ENCODE measurements at regions not wholly inside any gene's neighbourhood (a gene's known extent, or its start where the extent isn't known, plus 50 kb on each side); places are given as distances from the start of the nearest gene placed in this dataset.
"Not testable (repeated sequence)": the region's sequence is repeated elsewhere in the genome, so short reads cannot be mapped to it uniquely, and the experiment has no call there.

- Histone ChIP-seq H3K36me3 (no peaks in the 10 kb centered on the region), H3K27me3 (ENCODE audit: low read depth) (no peaks in the 10 kb centered on the region), H3K27ac (replicated peaks) (no peak overlapping the region), H3K4me1 (no peaks in the 10 kb centered on the region), H3K4me3 (no peak overlapping the region), H3K9me3 (replicated peaks) (no peaks in the 10 kb centered on the region)
- TF ChIP-seq, protein P1, sequence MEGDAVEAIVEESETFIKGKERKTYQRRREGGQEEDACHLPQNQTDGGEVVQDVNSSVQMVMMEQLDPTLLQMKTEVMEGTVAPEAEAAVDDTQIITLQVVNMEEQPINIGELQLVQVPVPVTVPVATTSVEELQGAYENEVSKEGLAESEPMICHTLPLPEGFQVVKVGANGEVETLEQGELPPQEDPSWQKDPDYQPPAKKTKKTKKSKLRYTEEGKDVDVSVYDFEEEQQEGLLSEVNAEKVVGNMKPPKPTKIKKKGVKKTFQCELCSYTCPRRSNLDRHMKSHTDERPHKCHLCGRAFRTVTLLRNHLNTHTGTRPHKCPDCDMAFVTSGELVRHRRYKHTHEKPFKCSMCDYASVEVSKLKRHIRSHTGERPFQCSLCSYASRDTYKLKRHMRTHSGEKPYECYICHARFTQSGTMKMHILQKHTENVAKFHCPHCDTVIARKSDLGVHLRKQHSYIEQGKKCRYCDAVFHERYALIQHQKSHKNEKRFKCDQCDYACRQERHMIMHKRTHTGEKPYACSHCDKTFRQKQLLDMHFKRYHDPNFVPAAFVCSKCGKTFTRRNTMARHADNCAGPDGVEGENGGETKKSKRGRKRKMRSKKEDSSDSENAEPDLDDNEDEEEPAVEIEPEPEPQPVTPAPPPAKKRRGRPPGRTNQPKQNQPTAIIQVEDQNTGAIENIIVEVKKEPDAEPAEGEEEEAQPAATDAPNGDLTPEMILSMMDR (IDR thresholded peaks at IDR 0.05; ENCODE audit: borderline replicate concordance): no peak
- no peak for DNase-seq
- intact Hi-C loops (cut with micrococcal nuclease): no loop called here
These were observed 110.6 kb upstream of the CTAGE1 start for GRCh38 chr18:22528291-22528690.

DNA sequence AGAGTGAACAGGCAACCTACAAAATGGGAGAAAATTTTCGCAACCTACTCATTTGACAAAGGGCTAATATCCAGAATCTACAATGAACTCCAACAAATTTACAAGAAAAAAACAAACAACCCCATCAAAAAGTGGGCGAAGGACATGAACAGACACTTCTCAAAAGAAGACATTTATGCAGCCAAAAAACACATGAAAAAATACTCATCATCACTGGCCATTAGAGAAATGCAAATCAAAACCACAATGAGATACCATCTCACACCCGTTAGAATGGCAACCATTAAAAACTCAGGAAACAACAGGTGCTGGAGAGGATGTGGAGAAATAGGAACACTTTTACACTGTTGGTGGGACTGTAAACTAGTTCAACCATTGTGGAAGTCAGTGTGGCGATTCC lies 117.0 kb upstream of the CTAGE1 start:
- H3K4me1 ChIP-seq; H3K9me3 ChIP-seq (replicated peaks); H3K36me3 ChIP-seq; H3K27me3 ChIP-seq (ENCODE audit: low read depth); DNase-seq; H3K4me3 ChIP-seq; intact Hi-C loops (cut with micrococcal nuclease); H3K27ac ChIP-seq (replicated peaks): not testable (repeated sequence)

- intact Hi-C loops (cut with micrococcal nuclease): no loop called here
- H3K4me3 ChIP-seq: no peak overlapping the region
- H3K36me3 ChIP-seq: no peaks in the 10 kb centered on the region
- no peaks in the 10 kb centered on the region for H3K9me3 ChIP-seq (replicated peaks)
- peaks cover 7% of the 10 kb centered on the region for H3K4me1 ChIP-seq
- no peaks in the 10 kb centered on the region for H3K27me3 ChIP-seq (ENCODE audit: low read depth)
- H3K27ac ChIP-seq (replicated peaks): no peak overlapping the region
- DNase-seq: no peak
- TF ChIP-seq, protein P1 (IDR thresholded peaks at IDR 0.05; ENCODE audit: borderline replicate concordance): no peak
These were observed 118.8 kb upstream of the CTAGE1 start for GRCh38 chr18:22536558-22536957.

DNA sequence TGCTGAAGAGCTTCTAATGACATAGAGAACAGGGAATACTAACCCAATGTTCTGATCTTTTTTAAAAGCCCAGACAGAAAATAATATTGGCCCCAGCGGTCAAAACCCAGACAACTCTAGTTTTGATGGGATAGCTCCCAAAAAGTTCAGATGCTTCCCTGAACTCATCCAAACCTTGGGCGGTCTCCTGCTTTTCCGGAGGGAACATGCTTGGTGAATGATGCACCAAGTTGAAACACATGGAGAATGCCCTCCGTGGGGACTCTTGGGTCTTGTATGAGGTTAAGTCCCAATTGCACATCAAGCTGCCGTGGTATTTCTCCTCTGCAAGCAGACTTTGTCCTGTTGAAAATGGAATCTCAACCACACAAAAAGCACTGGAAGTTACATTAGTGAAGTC lies 120.7 kb upstream of the CTAGE1 start:
- H3K27me3 ChIP-seq (ENCODE audit: low read depth): no peaks in the 10 kb centered on the region
- peak; percentile 41 for DNase-seq
- H3K27ac ChIP-seq (replicated peaks): peak overlapping the region; percentile 73
- H3K36me3 ChIP-seq: no peaks in the 10 kb centered on the region
- peaks cover 26% of the 10 kb centered on the region for H3K4me1 ChIP-seq
- intact Hi-C loops (cut with micrococcal nuclease): no loop called here
- H3K4me3 ChIP-seq: no peak overlapping the region
- no peaks in the 10 kb centered on the region for H3K9me3 ChIP-seq (replicated peaks)
- TF ChIP-seq, protein P1 (IDR thresholded peaks at IDR 0.05; ENCODE audit: borderline replicate concordance): no peak

- intact Hi-C loops (cut with micrococcal nuclease): no loop called here
- H3K27ac ChIP-seq (replicated peaks): peak overlapping the region; percentile 73
- H3K9me3 ChIP-seq (replicated peaks): no peaks in the 10 kb centered on the region
- H3K4me3 ChIP-seq: no peak overlapping the region
- H3K27me3 ChIP-seq (ENCODE audit: low read depth): no peaks in the 10 kb centered on the region
- DNase-seq: peak; percentile 70
- H3K4me1 ChIP-seq: peaks cover 28% of the 10 kb centered on the region
- TF ChIP-seq, protein P1 (IDR thresholded peaks at IDR 0.05; ENCODE audit: borderline replicate concordance): no peak
- H3K36me3 ChIP-seq: no peaks in the 10 kb centered on the region
These were observed 121.5 kb upstream of the CTAGE1 start for GRCh38 chr18:22539051-22539765.

DNA sequence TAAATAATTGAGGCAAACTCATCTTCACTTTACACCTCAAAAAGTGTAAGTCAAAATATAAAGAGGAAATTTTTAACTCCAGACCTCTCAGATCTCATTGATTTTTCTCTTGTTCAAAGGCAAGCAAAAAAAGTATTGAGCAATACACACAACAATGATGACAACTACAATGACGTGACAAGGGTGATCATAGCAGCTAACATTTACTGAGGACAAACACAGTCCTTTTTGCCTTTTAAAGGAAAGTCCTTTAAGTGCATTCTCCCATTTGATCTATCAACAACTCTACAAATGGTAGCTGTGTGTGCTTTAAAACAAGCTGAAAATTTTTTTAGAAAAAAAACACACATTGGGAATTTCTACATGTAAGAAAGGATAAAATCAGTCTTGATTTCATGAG lies 123.5 kb upstream of the CTAGE1 start:
- Histone ChIP-seq H3K27me3 (ENCODE audit: low read depth) (no peaks in the 10 kb centered on the region), H3K4me1 (peaks cover 35% of the 10 kb centered on the region), H3K27ac (replicated peaks) (no peak overlapping the region), H3K9me3 (replicated peaks) (no peaks in the 10 kb centered on the region), H3K36me3 (no peaks in the 10 kb centered on the region), H3K4me3 (no peak overlapping the region)
- intact Hi-C loops (cut with micrococcal nuclease): no loop called here
- no peak for DNase-seq
- TF ChIP-seq, protein P1 (IDR thresholded peaks at IDR 0.05; ENCODE audit: borderline replicate concordance): no peak
